SKM-1 (cell line): ENCODE measurements at regions not wholly inside any gene's neighbourhood (a gene's known extent, or its start where the extent isn't known, plus 50 kb on each side); places are given as distances from the start of the nearest gene placed in this dataset.

ENCODE experiments used
- DNase-seq: peaks from one replicate; lab custom pipeline; 2025; ENCODE audit not compliant: unreplicated experiment; lab: John Stamatoyannopoulos, UW

- no peak for DNase-seq
These were observed 335.6 kb downstream of the EDEM1 start for GRCh38 chr3:5523125-5523524.

DNA sequence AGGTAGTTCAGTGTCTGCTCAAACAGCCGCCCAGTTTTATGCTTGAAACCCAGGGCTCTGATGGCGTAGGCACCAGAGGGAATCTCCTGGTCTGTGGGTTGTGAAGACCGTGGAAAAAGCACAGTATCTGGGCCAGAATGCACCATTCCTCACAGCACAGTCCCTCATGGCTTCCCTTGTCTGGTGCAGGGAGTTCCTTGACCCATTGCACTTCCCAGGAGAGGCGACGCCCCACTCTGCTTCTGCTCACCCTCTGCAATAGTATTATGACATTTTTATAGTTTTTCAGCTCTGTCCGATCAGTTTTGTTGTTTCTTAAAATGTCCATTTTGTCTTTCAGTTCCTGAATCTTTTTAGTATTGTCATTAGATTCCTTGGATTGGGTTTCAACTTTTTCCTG is 343.5 kb downstream of the EDEM1 start:
- no peak for DNase-seq

DNA sequence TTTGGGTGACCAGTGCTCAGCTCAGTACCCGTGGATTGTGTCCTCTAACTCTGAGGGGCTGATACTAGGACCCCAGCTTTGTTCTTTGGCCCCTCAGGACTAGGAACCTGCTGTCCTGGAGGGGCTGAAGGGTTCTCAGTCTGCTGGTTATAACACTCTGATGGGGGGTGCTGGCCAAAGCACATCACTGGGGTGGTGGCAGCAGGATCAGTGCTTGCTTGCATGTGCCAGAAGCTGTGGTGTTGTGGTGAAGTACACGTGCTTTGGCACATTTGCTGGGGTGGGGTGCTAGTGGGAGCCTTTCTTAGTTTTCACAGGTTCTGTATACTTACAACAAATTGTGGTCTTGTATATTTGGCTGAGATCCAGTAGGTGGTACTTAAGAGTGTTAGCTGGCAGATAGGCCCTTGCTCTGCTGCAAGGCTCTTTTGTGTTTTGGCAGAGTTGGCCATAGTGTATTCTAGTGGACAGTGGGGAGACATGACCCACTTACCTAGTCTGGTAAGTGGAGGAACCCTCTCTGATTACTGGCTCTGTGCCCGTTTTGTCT is 344.3 kb downstream of the EDEM1 start:
- no peak for DNase-seq

DNA sequence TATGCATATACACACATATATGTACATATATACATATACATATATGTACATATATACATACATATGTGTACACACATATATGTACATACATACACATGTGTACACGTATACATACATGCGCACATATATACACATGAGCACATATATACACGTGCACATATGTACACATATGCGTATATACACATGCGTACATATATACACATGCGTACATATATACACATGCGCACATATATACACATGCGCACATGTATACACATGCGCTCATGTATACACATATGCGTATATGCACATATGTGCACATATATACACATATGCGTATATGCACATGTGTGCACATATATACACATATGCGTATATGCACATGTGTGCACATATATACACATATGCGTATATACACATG is 353.0 kb downstream of the EDEM1 start:
- no peak for DNase-seq

- DNase-seq, result no peak
These were observed 355.0 kb downstream of the EDEM1 start for GRCh38 chr3:5542472-5542871.

GRCh38 chr3:5543047-5543446 is 355.5 kb downstream of the EDEM1 start:
- DNase-seq, result no peak

DNA sequence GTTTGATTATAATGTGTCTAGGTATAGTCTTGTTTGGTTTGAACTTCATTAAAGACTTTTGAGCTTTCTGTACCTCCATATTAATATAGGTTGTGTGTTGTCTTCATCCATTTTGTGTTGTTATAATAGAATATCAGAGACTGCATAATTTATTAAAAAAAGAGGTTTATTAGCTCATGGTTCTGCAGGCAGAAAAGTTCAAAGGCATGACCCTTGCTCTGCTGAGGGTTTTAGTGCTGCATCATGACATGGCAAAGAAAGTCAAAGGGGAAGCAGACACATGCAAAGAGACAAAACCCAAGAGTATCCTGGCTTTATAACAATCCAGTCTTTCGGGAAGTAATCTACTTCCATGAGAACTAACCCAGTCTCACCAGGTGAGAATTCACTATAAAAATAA is 358.2 kb downstream of the EDEM1 start:
- DNase-seq, result no peak

DNA sequence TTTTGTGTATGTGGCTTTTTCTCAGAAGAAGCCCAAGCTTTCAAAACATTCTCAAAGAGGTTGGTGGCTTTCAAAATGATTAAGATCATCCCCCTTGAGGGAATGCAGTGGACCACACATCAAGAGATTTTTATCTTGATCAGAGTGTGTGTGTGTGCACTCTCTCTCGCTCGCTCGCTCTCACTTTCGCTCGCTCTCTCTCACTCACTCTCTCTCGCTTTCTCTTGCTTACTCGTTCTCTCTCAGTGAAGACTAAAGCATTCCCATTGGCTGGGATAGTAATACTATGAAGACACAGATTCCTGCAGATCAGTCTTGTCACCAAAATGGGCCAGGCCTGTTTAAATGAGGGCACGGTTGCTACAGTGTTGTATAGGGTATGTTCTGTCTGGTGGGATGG is 365.7 kb downstream of the EDEM1 start:
- no peak for DNase-seq

DNA sequence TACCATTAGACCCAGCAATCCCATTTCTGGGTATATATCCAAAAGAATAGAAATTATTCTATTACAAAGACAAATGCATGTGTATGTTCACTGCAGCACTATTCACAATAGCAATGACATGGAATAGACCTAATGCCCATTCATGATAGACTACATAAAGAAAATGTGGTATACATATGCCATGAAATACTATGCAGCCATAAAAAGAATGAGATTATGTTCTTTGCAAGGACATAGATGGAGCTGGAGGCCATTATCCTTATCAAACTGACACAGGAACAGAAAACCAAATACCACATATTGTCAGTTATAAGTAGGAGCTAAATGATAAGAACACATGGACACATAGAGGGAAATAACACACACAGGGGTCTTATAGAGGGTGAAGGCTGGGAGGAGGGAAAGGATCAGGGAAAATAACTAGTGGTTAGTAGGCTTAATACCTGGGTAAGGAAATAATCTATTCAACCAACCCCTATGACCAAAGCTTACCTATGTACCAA is 366.8 kb downstream of the EDEM1 start:
- DNase-seq, result no peak

DNA sequence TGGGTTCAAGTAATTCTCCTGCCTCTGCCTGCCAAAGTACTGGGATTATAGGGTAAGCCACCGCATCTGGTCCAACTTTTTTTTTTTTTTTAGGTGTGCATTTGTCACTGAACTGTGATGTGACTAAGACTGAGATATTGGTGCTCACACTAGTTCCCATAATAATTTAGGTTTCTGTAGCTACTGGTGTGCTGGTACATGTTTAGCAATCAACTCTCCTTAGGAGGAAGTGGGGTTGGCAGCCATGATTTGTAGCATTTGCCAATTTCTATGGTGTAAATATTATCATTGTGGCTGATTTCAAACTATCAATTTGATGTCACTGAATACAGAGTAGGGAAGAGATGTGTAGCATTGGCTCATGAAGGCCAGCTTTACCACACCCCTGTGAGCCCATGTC is 372.7 kb downstream of the EDEM1 start:
- DNase-seq, result no peak

DNA sequence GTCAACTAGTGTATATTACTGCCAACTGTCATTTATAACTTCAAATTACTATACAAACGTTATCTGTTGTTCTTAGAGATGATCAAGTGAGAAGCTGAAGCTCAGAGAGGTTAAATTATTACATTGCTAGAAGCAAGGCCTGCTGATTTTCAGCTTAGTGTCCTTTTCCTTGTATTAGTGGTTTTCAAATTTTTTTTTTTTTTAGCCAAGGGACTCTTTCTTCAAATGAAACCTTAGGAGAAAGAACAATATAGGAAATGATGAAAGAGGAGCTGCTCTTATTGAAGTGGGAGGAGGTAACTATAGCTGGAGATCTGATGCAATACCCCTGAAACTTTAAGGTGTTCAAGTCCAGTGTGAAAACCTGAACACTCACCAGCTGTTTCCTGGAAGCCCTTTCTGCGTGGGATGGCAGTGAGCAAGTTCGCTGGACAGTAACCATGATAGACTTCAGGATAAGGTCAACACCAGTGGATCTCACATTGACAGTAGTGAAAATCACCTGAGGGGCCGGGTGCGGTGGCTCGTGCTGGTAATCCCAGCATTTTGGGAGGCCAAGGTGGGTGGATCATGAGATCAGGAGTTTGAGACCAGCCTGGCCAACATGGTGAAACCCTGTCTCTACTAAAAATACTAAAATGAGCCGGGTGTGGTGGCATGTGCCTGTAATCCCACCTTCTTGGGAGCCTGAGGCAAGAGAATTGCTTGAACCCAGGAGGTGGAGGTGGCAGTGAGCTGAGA is 376.2 kb downstream of the EDEM1 start:
- DNase-seq, result no peak

DNA sequence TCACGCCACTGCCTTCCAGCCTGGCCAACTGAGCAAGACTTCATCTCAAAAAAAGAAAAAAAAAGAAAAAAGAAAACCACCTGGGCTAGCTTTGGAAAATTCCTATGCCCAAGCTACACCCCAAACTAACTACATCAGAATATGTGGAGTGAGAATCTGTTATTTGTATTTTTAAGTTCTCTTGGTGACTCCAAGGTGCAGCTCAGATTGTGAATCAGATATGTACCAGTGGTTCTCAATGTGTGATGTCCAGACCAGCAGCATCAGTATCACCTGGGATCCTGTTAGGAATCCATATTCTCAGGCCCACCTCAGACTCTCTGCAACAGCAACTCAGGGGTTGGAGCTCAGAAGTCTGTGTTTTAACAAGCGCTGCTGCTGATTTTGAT is 376.8 kb downstream of the EDEM1 start:
- DNase-seq, result no peak

DNA sequence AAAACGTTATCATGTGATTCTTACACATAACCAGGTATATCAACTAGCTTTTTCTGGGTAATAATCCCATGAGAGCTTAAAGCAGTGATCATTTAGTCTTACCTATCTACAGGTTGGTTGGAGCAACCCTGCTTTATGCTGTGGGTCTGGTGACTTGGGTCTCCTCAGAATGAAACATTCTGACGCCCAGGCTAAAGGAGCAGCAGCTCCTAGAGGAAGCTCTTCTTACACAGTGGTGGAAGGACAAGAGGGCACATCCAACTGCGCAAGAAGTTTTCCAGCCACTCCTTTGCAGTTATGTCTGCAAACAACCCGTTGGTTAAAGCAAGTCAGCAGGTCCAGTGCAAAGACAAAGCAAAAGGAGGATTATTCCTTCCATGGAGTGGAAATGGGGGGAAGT is 377.5 kb downstream of the EDEM1 start:
- no peak for DNase-seq

DNA sequence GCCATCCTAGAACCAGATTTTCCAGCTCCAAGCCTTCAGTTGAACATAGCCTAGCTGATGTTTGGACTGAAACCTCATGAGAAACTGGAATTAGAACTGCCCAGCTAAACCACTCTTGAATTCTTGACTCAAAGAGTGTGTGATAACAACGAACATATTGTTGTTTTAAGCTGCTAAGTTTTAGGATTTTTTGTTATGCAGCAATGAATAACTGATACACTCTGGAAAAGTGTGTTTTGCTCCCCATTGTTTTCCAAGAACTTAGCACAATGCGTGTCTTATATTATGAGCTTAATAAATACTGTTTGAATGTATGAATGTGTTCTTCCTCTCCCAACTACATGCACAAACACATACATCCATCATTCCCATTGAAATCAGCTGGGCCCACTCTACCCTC is 379.6 kb downstream of the EDEM1 start:
- no peak for DNase-seq

DNA sequence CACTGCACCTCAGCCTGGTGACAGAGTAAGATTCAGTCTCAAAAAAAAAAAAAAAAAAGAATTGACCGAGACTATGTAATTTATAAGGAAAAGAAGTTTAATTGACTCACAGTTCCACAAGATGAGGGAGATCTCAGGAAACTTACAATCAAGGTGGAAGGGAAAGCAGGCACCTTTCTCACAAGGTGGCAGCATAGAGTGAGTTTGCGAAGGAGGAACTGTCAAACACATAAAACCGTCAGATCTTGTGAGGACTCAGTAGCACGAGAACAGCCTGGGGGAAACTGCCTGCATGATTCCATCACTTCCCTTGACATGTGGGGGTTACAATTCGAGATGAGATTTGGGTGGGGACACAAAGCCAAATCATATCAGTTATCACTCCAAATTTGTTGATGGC is 380.9 kb downstream of the EDEM1 start:
- peak; percentile 12 for DNase-seq

- DNase-seq, result no peak
These were observed 381.6 kb downstream of the EDEM1 start for GRCh38 chr3:5569152-5569551.

- no peak for DNase-seq
These were observed 384.7 kb downstream of the EDEM1 start for GRCh38 chr3:5572168-5572567.

GRCh38 chr3:5576277-5577011 is 388.9 kb downstream of the EDEM1 start:
- no peak for DNase-seq

GRCh38 chr3:5579139-5579602 is 391.7 kb downstream of the EDEM1 start:
- no peak for DNase-seq

DNA sequence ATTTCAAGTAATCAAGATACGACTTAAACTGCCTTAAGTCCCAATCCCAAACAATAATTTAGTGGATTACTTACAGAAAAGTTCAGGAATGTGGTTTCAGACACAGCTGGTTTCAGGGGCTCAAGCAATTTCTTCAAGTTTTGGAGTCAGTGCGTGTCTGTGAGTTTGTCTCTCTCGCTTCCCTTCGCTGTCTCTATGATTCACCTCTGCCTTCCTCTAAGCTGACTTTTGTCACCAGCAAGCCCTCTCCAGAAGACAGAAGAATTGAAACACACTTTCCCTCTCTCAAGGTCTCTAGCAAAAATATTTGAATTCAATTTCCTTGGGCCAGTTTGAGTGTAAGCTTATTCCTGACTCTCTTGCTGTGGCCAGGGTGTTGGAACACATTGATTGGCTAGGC is 392.4 kb downstream of the EDEM1 start:
- no peak for DNase-seq

GRCh38 chr3:5580826-5581225 is 393.3 kb downstream of the EDEM1 start:
- no peak for DNase-seq

GRCh38 chr3:5581743-5582142 is 394.2 kb downstream of the EDEM1 start:
- DNase-seq, result no peak
